ENCODE measurements at regions not wholly inside any gene's neighbourhood (a gene's known extent, or its start where the extent isn't known, plus 50 kb on each side); places are given as distances from the start of the nearest gene placed in this dataset.

DNA sequence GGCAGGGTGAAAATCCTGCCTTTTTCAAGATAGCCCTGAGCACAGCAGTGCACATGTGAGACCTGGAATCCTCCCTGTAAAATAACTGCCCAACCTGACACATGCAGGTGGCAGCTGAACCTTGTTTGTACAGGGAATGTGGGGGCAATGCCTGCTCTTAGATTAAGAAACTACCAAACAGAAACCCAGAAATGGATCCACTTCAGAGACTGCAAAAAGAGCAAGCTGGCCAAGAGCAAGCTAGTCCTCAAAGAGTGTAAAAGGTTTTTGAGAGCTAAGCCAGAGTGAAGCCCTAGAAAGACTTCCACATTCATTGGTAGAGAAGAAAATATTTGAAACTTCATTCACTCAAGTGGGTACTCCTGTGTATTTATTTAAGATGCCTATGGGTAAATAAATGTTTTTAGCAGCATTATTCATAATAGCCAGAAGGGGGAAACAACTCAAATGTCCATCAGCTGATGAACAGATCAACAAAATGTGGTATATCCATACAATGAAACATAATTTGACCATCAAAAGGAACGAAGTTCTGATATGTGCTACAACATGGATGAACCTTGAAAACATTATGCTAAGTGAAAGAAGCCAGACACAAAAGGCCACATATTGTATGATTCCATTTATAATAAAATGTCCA is 96.0 kb upstream of the TSC22D2 start:
- Histone ChIP-seq H3F3A (ENCODE audit: insufficient read depth) (no peaks in the 10 kb centered on the region), H3K9me3 (ENCODE audit: insufficient read depth, low read length) (no peaks in the 10 kb centered on the region), H3K36me3 (ENCODE audit: low read length) (no peaks in the 10 kb centered on the region), H3K27ac (ENCODE audit: low read depth, low read length) (no peak overlapping the region), H2AFZ (ENCODE audit: low read depth, low read length, severe bottlenecking) (no peak overlapping the region), H4K20me1 (ENCODE audit: low read depth, low read length) (no peaks in the 10 kb centered on the region), H3K27me3 (ENCODE audit: low read length) (no peaks in the 10 kb centered on the region), H3K4me3 (ENCODE audit: insufficient read depth, low read length, poor library complexity, severe bottlenecking) (no peak overlapping the region), H3K9me2 (replicated peaks; ENCODE audit: insufficient read depth, low read length) (no peaks in the 10 kb centered on the region), H3K9ac (ENCODE audit: low read length) (no peak overlapping the region), H3K4me2 (ENCODE audit: low read depth, low read length, poor library complexity, severe bottlenecking) (no peak overlapping the region), H3K79me2 (ENCODE audit: insufficient read depth, low read length) (no peaks in the 10 kb centered on the region)
- no peak for TF ChIP-seq EZH2phosphoT487 (conservative IDR thresholded peaks at IDR 0.05; ENCODE audit: low read length)
- TF ChIP-seq, protein P1, sequence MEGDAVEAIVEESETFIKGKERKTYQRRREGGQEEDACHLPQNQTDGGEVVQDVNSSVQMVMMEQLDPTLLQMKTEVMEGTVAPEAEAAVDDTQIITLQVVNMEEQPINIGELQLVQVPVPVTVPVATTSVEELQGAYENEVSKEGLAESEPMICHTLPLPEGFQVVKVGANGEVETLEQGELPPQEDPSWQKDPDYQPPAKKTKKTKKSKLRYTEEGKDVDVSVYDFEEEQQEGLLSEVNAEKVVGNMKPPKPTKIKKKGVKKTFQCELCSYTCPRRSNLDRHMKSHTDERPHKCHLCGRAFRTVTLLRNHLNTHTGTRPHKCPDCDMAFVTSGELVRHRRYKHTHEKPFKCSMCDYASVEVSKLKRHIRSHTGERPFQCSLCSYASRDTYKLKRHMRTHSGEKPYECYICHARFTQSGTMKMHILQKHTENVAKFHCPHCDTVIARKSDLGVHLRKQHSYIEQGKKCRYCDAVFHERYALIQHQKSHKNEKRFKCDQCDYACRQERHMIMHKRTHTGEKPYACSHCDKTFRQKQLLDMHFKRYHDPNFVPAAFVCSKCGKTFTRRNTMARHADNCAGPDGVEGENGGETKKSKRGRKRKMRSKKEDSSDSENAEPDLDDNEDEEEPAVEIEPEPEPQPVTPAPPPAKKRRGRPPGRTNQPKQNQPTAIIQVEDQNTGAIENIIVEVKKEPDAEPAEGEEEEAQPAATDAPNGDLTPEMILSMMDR (IDR thresholded peaks at IDR 0.05; ENCODE audit: insufficient read depth, low read length, poor library complexity, severe bottlenecking): no peak

- no peaks in the 10 kb centered on the region for H3K79me2 ChIP-seq (ENCODE audit: insufficient read depth, low read length)
- H3K4me3 ChIP-seq (ENCODE audit: insufficient read depth, low read length, poor library complexity, severe bottlenecking): no peak overlapping the region
- H3K4me2 ChIP-seq (ENCODE audit: low read depth, low read length, poor library complexity, severe bottlenecking): no peak overlapping the region
- TF ChIP-seq EZH2phosphoT487 (conservative IDR thresholded peaks at IDR 0.05; ENCODE audit: low read length): no peak
- TF ChIP-seq, protein P1 (IDR thresholded peaks at IDR 0.05; ENCODE audit: insufficient read depth, low read length, poor library complexity, severe bottlenecking): no peak
- H3K36me3 ChIP-seq (ENCODE audit: low read length): no peaks in the 10 kb centered on the region
- no peaks in the 10 kb centered on the region for H3K9me2 ChIP-seq (replicated peaks; ENCODE audit: insufficient read depth, low read length)
- no peak overlapping the region for H3K27ac ChIP-seq (ENCODE audit: low read depth, low read length)
- no peaks in the 10 kb centered on the region for H3K27me3 ChIP-seq (ENCODE audit: low read length)
- H2AFZ ChIP-seq (ENCODE audit: low read depth, low read length, severe bottlenecking): no peak overlapping the region
- no peaks in the 10 kb centered on the region for H3F3A ChIP-seq (ENCODE audit: insufficient read depth)
- no peaks in the 10 kb centered on the region for H3K9me3 ChIP-seq (ENCODE audit: insufficient read depth, low read length)
- no peak overlapping the region for H3K9ac ChIP-seq (ENCODE audit: low read length)
- H4K20me1 ChIP-seq (ENCODE audit: low read depth, low read length): no peaks in the 10 kb centered on the region
Observed at GRCh38 chr3:150311156-150311555, 96.9 kb upstream of the TSC22D2 start.

GRCh38 chr3:150309557-150309956 is 98.5 kb upstream of the TSC22D2 start:
- Histone ChIP-seq H4K20me1 (ENCODE audit: low read depth, low read length) (no peaks in the 10 kb centered on the region), H3K36me3 (ENCODE audit: low read length) (no peaks in the 10 kb centered on the region), H3K9me2 (replicated peaks; ENCODE audit: insufficient read depth, low read length) (no peaks in the 10 kb centered on the region), H3F3A (ENCODE audit: insufficient read depth) (no peaks in the 10 kb centered on the region), H2AFZ (ENCODE audit: low read depth, low read length, severe bottlenecking) (no peak overlapping the region), H3K9me3 (ENCODE audit: insufficient read depth, low read length) (no peaks in the 10 kb centered on the region), H3K27ac (ENCODE audit: low read depth, low read length) (no peak overlapping the region), H3K9ac (ENCODE audit: low read length) (no peak overlapping the region), H3K27me3 (ENCODE audit: low read length) (no peaks in the 10 kb centered on the region), H3K4me3 (ENCODE audit: insufficient read depth, low read length, poor library complexity, severe bottlenecking) (no peak overlapping the region), H3K79me2 (ENCODE audit: insufficient read depth, low read length) (no peaks in the 10 kb centered on the region), H3K4me2 (ENCODE audit: low read depth, low read length, poor library complexity, severe bottlenecking) (no peak overlapping the region)
- TF ChIP-seq, protein P1 (IDR thresholded peaks at IDR 0.05; ENCODE audit: insufficient read depth, low read length, poor library complexity, severe bottlenecking): no peak
- TF ChIP-seq EZH2phosphoT487 (conservative IDR thresholded peaks at IDR 0.05; ENCODE audit: low read length): no peak
